ENCODE measurements at regions not wholly inside any gene's neighbourhood (a gene's known extent, or its start where the extent isn't known, plus 50 kb on each side); places are given as distances from the start of the nearest gene placed in this dataset.

DNA sequence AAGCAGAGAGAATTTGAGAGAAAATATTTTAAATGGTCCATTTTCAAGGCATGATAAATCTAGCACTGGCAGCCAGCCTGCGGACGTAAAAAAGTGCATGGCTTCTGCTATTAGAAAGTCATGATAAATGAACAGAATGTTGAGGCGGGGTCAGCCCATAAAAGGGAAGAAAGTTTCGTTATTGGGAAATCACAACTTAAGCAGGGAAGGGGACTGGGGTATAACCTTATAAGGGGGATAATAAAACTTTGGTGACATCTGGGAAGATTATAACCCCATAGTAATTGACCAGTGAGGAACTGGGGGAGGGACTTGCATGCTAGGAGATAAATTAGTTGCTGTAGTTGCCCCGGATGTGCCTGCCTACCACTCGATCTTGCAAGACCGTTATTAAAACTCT is 88.4 kb upstream of the PLSCR4 start:
- H2BK20ac ChIP-seq (ENCODE audit: low read depth, low read length, poor library complexity, severe bottlenecking), result no peak overlapping the region
- H2BK120ac ChIP-seq (ENCODE audit: low read depth, low read length, poor library complexity, severe bottlenecking), result no peak overlapping the region
- H3K4me1 Mint-ChIP-seq, result peaks cover 0 to 10% of the 10 kb centered on the region in 2 experiments; a peak in 2 of 4 replicates
- TF ChIP-seq, protein P1, sequence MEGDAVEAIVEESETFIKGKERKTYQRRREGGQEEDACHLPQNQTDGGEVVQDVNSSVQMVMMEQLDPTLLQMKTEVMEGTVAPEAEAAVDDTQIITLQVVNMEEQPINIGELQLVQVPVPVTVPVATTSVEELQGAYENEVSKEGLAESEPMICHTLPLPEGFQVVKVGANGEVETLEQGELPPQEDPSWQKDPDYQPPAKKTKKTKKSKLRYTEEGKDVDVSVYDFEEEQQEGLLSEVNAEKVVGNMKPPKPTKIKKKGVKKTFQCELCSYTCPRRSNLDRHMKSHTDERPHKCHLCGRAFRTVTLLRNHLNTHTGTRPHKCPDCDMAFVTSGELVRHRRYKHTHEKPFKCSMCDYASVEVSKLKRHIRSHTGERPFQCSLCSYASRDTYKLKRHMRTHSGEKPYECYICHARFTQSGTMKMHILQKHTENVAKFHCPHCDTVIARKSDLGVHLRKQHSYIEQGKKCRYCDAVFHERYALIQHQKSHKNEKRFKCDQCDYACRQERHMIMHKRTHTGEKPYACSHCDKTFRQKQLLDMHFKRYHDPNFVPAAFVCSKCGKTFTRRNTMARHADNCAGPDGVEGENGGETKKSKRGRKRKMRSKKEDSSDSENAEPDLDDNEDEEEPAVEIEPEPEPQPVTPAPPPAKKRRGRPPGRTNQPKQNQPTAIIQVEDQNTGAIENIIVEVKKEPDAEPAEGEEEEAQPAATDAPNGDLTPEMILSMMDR (conservative IDR thresholded peaks at IDR 0.05), result no peak
- H3K9me3 Mint-ChIP-seq, result peaks cover 5 to 7% of the 10 kb centered on the region in 2 experiments; a peak in 3 of 5 replicates
- H3K23me2 ChIP-seq (ENCODE audit: insufficient read length, low read depth, low read length, poor library complexity, severe bottlenecking), result no peaks in the 10 kb centered on the region
- no peaks in the 10 kb centered on the region for H3K9me3 ChIP-seq (ENCODE audit: control insufficient read depth, low read depth, low read length)
- no peak overlapping the region for H3K27ac Mint-ChIP-seq
- no peaks in the 10 kb centered on the region for H3K27me3 ChIP-seq (ENCODE audit: insufficient read depth, low read length)
- no peak overlapping the region for H2BK12ac ChIP-seq (ENCODE audit: insufficient read length, low read depth, low read length)
- DNase-seq, result no peak
- no peaks in the 10 kb centered on the region for H3K27me3 Mint-ChIP-seq (ENCODE audit: low read depth)
- H3K79me2 ChIP-seq (ENCODE audit: insufficient read depth, low read length), result 0 out of 2 replicates have a peak, but pooled peaks cover 1% of the 10 kb centered on the region
- H2BK5ac ChIP-seq (ENCODE audit: insufficient read length, low read length), result no peak overlapping the region
- no peaks in the 10 kb centered on the region for H4K20me1 ChIP-seq (ENCODE audit: control insufficient read depth, insufficient read depth, insufficient read length)
- no peak overlapping the region for H4K5ac ChIP-seq (ENCODE audit: insufficient read length, low read depth, low read length)
- no peak overlapping the region for H3K27ac ChIP-seq (ENCODE audit: insufficient read length, low read depth, low read length)
- no peak overlapping the region for H3K14ac ChIP-seq (ENCODE audit: insufficient read depth, low read length)
- H4K8ac ChIP-seq (replicated peaks; ENCODE audit: insufficient read length, low read depth, low read length), result no peak overlapping the region
- H2AK5ac ChIP-seq (ENCODE audit: insufficient read length, low read length), result no peak overlapping the region
- no peaks in the 10 kb centered on the region for H3K79me1 ChIP-seq (ENCODE audit: insufficient read depth, low read depth, low read length, poor library complexity, severe bottlenecking)
- H3K4me1 ChIP-seq (ENCODE audit: insufficient read depth, low read length), result no peaks in the 10 kb centered on the region
- H3K56ac ChIP-seq (ENCODE audit: insufficient read length, low read depth, low read length), result no peak overlapping the region
- no peak overlapping the region for H3K18ac ChIP-seq (ENCODE audit: insufficient read length, low read depth, low read length)
- H2AFZ ChIP-seq (ENCODE audit: low read length), result no peak overlapping the region
- H3K4ac ChIP-seq (ENCODE audit: low read depth, low read length), result no peak overlapping the region
- H3K9ac ChIP-seq (ENCODE audit: extremely low read depth, insufficient read length, low read length), result no peak overlapping the region
- WGBS (ENCODE audit: extremely low coverage, insufficient read length, low lambda C conversion rate), result no CpG with 5 or more reads among the region's 7 CpGs
- peaks cover 0 to 11% (median 3%) of the 10 kb centered on the region in 3 experiments; a peak in 5 of 7 replicates for H3K36me3 Mint-ChIP-seq (ENCODE audit: insufficient read depth in 1 of 3, low read depth in 3 of 3)
- no peak overlapping the region for H3K4me3 Mint-ChIP-seq
- H3K23ac ChIP-seq (ENCODE audit: insufficient read length, low read depth, low read length), result no peak overlapping the region
- H4K91ac ChIP-seq (ENCODE audit: insufficient read length, low read depth, low read length), result no peak overlapping the region
- H3K4me2 ChIP-seq (ENCODE audit: insufficient read depth, insufficient read length, low read length), result no peak overlapping the region
- no peak overlapping the region for H3T11ph ChIP-seq (ENCODE audit: low read length)
- no peak overlapping the region for H2BK15ac ChIP-seq (ENCODE audit: low read depth, low read length)

Measured in H9 (cell line).